Aorta (tissue), 5 donors: ENCODE measurements at regions not wholly inside any gene's neighbourhood (a gene's known extent, or its start where the extent isn't known, plus 50 kb on each side); places are given as distances from the start of the nearest gene placed in this dataset.

Source experiments
- ATAC-seq: fragments of 200-7000 bp; cut with Tn5 transposase; one replicate; pipeline ENCODE4 v1.9.1; 2022; ENCODE audit warnings: moderate library complexity; ENCODE audit not compliant: low FRiP score
- DNase-seq, 2 donors: peaks; one replicate each; pipeline ENCODE4 v3.0.0-alpha.2; 2020
- H3K27ac ChIP-seq, 2 donors: one replicate each; pipeline ENCODE4 v1.5.1; 2013; ENCODE audit warnings: low read length in 2 of 2, mild to moderate bottlenecking in 2 of 2, moderate library complexity in 2 of 2, control low read depth in 1 of 2, inconsistent platforms in 1 of 2, low read depth in 1 of 2
- H3K27me3 ChIP-seq, 2 donors: one replicate each; pipeline ENCODE4 v1.6.1; 2013; ENCODE audit warnings: control low read depth in 1 of 2, low read length in 1 of 2, mild to moderate bottlenecking in 1 of 2, moderate library complexity in 1 of 2; ENCODE audit not compliant: insufficient read depth in 2 of 2, control insufficient read depth in 1 of 2
- H3K36me3 ChIP-seq, 2 donors: one replicate each; pipeline ENCODE4 v1.6.1; 2013; ENCODE audit warnings: control low read depth in 1 of 2, low read length in 1 of 2, mild to moderate bottlenecking in 1 of 2; ENCODE audit not compliant: insufficient read depth in 2 of 2, control insufficient read depth in 1 of 2
- H3K4me1 ChIP-seq, 2 donors: one replicate each; pipeline ENCODE4 v1.6.1; 2013; ENCODE audit warnings: low read length in 2 of 2, control low read depth in 1 of 2, mild to moderate bottlenecking in 1 of 2, moderate library complexity in 1 of 2; ENCODE audit not compliant: insufficient read depth in 2 of 2, control insufficient read depth in 1 of 2
- H3K4me3 ChIP-seq, 2 donors: one replicate each; pipeline ENCODE4 v1.5.1; 2013; ENCODE audit warnings: low read length in 2 of 2, control low read depth in 1 of 2, mild to moderate bottlenecking in 1 of 2
- H3K9me3 ChIP-seq: one replicate; pipeline ENCODE4 v1.6.1; 2013; ENCODE audit warnings: mild to moderate bottlenecking, low read length; ENCODE audit not compliant: control insufficient read depth
- WGBS, 2 donors: extraction: QIAGEN DNeasy Blood & Tissue Kit; methylation state at CpG; one replicate each; pipeline ENCODE4 v1.1.7; 2013; 5-methylcytosine and 5-hydroxymethylcytosine counted together
- intact Hi-C, 2 donors: fragments of 100-400 bp; cut with DNase I; formaldehyde crosslinking; loops; one replicate each; pipeline versions ENCODE4 v1.14.2 to v1.15.0; 2022
- donor health status: healthy with polysubstance abuse.
- donor health status: Bipolar disorder and iron deficiency.
- donor health status: DM: no; HTN: no; CAD: no.
- donor health status: DM: no; HTN: no; CAD: no.
- donor health status: DM: yes; HTN: yes; CAD: no.

GRCh38 chr1:101540161-101540560 is 303.3 kb downstream of the S1PR1 start:
- H3K27me3 ChIP-seq, result no peaks in the 10 kb centered on the region
- WGBS, 2 donors, result 69 to 71% methylated on average over 3 of the region's 3 CpGs
- no peak for ATAC-seq

DNA sequence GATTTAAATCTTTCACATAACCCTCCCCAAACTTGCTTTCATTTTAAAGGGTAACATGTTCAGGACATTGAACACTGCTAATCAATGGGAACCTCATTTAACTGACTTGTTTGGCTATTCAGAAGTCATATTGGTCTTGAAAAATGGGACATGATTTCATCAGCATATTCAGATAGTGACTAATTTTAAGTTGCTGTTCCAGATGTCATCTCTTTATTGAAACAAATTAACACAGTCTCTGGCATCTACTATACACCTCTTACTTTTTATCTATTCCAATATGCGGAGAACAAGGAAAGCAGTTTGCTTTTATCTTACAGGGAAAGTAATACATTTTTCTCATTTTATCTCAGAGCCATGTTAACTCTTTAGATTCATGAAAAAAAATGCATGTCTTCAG is 310.1 kb downstream of the S1PR1 start:
- ATAC-seq, result no peak
- Histone ChIP-seq H3K4me3 (no peak overlapping the region), H3K36me3 (no peaks in the 10 kb centered on the region), H3K27me3 (no peaks in the 10 kb centered on the region), H3K9me3 (no peaks in the 10 kb centered on the region), H3K4me1 (no peaks in the 10 kb centered on the region), H3K27ac (no peak overlapping the region)
- intact Hi-C loops, result no loop called here
- no peak for DNase-seq
- WGBS, 2 donors, result 0% methylated on average over 1 of the region's 1 CpG

More at GRCh38 chr1:101540161-101540560, 303.3 kb downstream of the S1PR1 start:
- H3K4me3 ChIP-seq, result no peak overlapping the region
- H3K27ac ChIP-seq, result no peak overlapping the region
- no peaks in the 10 kb centered on the region for H3K9me3 ChIP-seq
- no peak for DNase-seq
- intact Hi-C loops, result no loop called here
- H3K4me1 ChIP-seq, result no peaks in the 10 kb centered on the region
- H3K36me3 ChIP-seq, result no peaks in the 10 kb centered on the region

GRCh38 chr1:101547357-101547756 is 310.5 kb downstream of the S1PR1 start:
- no peaks in the 10 kb centered on the region for H3K27me3 ChIP-seq
- no peak overlapping the region for H3K27ac ChIP-seq
- DNase-seq, result no peak
- H3K36me3 ChIP-seq, result no peaks in the 10 kb centered on the region
- no peaks in the 10 kb centered on the region for H3K9me3 ChIP-seq
- ATAC-seq, result no peak
- intact Hi-C loops, result no loop called here
- no peaks in the 10 kb centered on the region for H3K4me1 ChIP-seq
- 54 to 61% methylated on average over 3 of the region's 3 CpGs for WGBS, 2 donors
- H3K4me3 ChIP-seq, result no peak overlapping the region

GRCh38 chr1:101548376-101548775 is 311.6 kb downstream of the S1PR1 start:
- ATAC-seq (no peak), DNase-seq (no peak)
- intact Hi-C loops, result no loop called here
- H3K4me1 ChIP-seq, result no peaks in the 10 kb centered on the region
- H3K9me3 ChIP-seq, result no peaks in the 10 kb centered on the region
- no peak overlapping the region for H3K4me3 ChIP-seq
- H3K36me3 ChIP-seq, result no peaks in the 10 kb centered on the region
- H3K27me3 ChIP-seq, result no peaks in the 10 kb centered on the region
- H3K27ac ChIP-seq, result no peak overlapping the region

DNA sequence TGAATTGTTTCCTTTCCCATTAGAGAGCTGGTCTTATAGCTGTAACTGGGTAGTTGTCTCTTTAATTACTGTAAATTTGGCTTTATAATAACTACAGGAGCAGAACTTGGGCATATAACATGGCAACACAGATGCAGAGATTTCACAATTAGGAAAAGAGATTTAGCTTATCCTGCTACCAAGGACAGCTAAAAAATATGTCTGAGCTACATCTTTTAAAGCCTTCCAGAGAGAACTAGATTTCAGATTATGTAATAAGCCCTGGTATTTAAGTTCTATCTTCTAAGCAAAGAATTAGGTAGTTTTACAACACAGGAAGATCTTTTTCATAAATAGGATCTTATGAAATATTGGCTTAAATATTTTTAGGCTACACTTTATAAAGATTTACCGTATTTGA is 313.8 kb downstream of the S1PR1 start:
- no peak for DNase-seq
- Histone ChIP-seq H3K4me1 (no peaks in the 10 kb centered on the region), H3K27me3 (no peaks in the 10 kb centered on the region), H3K36me3 (no peaks in the 10 kb centered on the region), H3K4me3 (no peak overlapping the region), H3K27ac (no peak overlapping the region), H3K9me3 (no peaks in the 10 kb centered on the region)
- intact Hi-C loops, result no loop called here
- no peak for ATAC-seq
- 94% methylated on average over 1 of the region's 1 CpG for WGBS, 2 donors

DNA sequence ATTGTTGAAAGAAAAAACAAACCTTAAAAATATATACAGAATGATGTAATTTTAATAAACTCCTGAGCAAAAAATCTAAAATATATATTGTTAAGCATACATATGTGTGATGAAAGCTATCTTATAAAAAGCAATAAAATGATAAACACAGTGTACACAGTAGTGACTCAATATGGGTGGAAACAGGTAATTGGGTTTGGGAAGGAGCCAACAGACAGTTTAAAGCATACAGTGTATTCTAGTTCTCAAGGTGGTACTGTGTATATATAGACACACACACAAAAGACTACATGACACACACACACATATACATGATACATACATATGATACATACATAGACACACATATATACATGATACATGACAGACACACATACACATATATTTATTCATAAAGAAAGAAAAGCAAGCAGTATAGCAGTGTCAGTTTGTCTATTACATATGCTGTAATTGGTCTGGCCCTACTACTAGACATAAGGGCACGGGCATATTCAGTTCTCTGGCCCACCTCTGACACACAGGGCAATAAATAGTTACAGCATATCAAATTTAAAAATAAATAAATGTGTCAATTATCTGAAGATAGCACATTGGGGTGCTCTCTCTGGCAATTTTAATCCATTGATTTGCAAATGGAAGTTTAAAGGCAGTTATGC is 330.2 kb downstream of the S1PR1 start:
- WGBS, 2 donors, result 94 to 100% methylated on average over 1 of the region's 1 CpG
- Histone ChIP-seq H3K4me3 (no peak overlapping the region), H3K9me3 (no peaks in the 10 kb centered on the region), H3K36me3 (no peaks in the 10 kb centered on the region), H3K4me1 (peaks cover 0 to 2% of the 10 kb centered on the region in 2 donors), H3K27me3 (no peaks in the 10 kb centered on the region), H3K27ac (no peak overlapping the region)
- DNase-seq, result no peak
- no peak for ATAC-seq
- intact Hi-C loops, result no loop called here

- WGBS, 2 donors, result 57 to 58% methylated on average over 4 of the region's 4 CpGs
- no peaks in the 10 kb centered on the region for H3K36me3 ChIP-seq
- no peak for ATAC-seq
- no peaks in the 10 kb centered on the region for H3K9me3 ChIP-seq
- H3K4me3 ChIP-seq, result no peak overlapping the region
- peaks cover 0 to 2% of the 10 kb centered on the region in 2 donors for H3K4me1 ChIP-seq
- H3K27ac ChIP-seq, result no peak overlapping the region
- intact Hi-C loops, result no loop called here
- no peaks in the 10 kb centered on the region for H3K27me3 ChIP-seq
- DNase-seq, result no peak
Measured at GRCh38 chr1:101567582-101568189, 330.9 kb downstream of the S1PR1 start.

DNA sequence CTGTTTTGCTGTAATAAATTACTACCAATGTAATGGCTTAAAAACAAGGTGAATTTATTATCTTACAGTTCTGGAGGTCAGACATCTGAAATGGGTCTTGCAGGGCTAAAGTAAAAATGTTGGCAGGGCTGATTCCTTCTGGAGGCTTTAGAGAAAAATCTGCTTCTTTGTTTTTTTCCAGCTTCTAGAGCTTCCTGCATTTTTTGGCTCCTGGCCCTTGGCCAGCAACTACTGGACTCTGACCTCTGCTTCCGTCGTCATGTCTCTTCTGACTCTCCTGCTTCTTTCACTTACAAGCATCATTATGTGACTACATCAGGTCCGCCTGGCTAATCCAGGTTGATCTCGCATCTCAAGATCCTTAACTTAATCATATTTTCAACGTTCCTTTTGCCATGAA is 350.9 kb downstream of the S1PR1 start:
- no peaks in the 10 kb centered on the region for H3K27me3 ChIP-seq
- no peak for DNase-seq
- H3K36me3 ChIP-seq, result no peaks in the 10 kb centered on the region
- H3K9me3 ChIP-seq, result no peaks in the 10 kb centered on the region
- H3K4me3 ChIP-seq, result no peak overlapping the region
- no peak for ATAC-seq
- 45 to 46% methylated on average over 5 of the region's 5 CpGs for WGBS, 2 donors
- no peak overlapping the region for H3K27ac ChIP-seq
- no peaks in the 10 kb centered on the region for H3K4me1 ChIP-seq
- intact Hi-C loops, result no loop called here

DNA sequence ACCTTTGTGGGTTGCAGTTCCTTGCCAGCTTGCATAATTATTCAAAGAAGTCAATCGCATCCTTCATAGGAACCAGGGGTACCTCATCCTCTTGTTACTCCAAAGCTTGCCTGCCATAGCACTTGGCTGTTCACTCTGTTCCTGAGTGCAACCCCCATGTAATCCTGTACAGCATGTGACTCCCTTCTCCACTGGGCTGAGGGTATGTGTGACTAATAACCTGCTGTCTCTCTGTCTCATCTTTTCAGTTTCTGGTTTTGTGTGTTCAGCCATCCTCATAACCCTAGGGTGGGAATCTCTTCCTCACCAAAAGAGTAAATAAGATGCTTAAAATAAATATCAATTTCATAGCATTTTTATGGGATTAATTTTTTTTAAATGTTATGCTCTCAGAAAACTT is 351.9 kb downstream of the S1PR1 start:
- Histone ChIP-seq H3K36me3 (no peaks in the 10 kb centered on the region), H3K9me3 (no peaks in the 10 kb centered on the region), H3K4me1 (no peaks in the 10 kb centered on the region), H3K27me3 (no peaks in the 10 kb centered on the region), H3K27ac (no peak overlapping the region), H3K4me3 (no peak overlapping the region)
- WGBS, 2 donors, result 91 to 93% methylated on average over 1 of the region's 1 CpG
- ATAC-seq (no peak), DNase-seq (no peak)
- intact Hi-C loops, result no loop called here
